Ascending aorta (tissue), 2 donors: ENCODE measurements at regions not wholly inside any gene's neighbourhood (a gene's known extent, or its start where the extent isn't known, plus 50 kb on each side); places are given as distances from the start of the nearest gene placed in this dataset.

ENCODE experiments used
- DNase-seq, 2 donors: peaks; one replicate each; pipeline ENCODE4 v3.0.0-alpha.2; 2019; ENCODE audit warnings: low spot score in 2 of 2
- H3K27ac ChIP-seq, 2 donors: fragments of 200-600 bp; sonication (generic); one replicate each; pipeline ENCODE4 v1.5.1; 2016 to 2017; ENCODE audit warnings: mild to moderate bottlenecking in 1 of 2
- H3K27me3 ChIP-seq: fragments of 200-600 bp; sonication (generic); one replicate; pipeline ENCODE4 v1.5.1; 2017
- H3K36me3 ChIP-seq, 2 donors: fragments of 200-600 bp; sonication (generic); one replicate each; pipeline ENCODE4 v1.5.1; 2016
- H3K4me1 ChIP-seq, 2 donors: fragments of 200-600 bp; sonication (generic); one replicate each; pipeline ENCODE4 v1.5.1; 2016 to 2017; ENCODE audit warnings: mild to moderate bottlenecking in 1 of 2
- H3K4me3 ChIP-seq, 2 donors: fragments of 200-600 bp; sonication (generic); one replicate each; pipeline ENCODE4 v1.5.1; 2016 to 2017; ENCODE audit warnings: mild to moderate bottlenecking in 1 of 2
- H3K9me3 ChIP-seq, 2 donors: fragments of 200-600 bp; sonication (generic); one replicate each; pipeline ENCODE4 v1.5.1; 2016
- intact Hi-C: fragments of 100-400 bp; cut with DNase I; formaldehyde crosslinking; loops from one replicate; pipeline ENCODE4 v1.15.1; 2023
- TF ChIP-seq, protein P1 (sequence below), 3 experiments: fragments of 200-600 bp in 2 of 3; fragments of 450-650 bp in 1 of 3; sonication (generic) in 2 of 3; IDR thresholded peaks; one replicate each; pipeline ENCODE4 v1.5.1; 2016 to 2019; ENCODE audit warnings: antibody characterized with exemption in 3 of 3, mild to moderate bottlenecking in 1 of 3, moderate library complexity in 1 of 3

DNA sequence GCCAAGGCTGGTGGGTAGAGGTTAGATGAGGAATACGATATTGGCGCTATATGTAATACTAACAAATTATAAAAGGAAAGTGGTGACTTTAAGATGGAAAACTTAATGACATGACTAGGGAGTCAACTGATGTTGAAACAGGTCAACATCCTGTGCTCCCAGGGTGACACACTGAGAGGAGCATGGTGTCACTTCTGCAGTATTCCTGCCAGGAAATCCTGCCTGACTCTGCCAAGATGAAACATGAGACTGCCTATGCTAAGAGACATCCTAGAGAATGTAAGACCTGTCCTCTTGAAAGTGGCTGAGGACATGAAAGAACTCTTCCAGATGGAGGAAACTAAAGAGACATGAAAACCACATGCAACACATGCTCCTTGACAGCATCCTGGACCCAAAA, 65.0 kb upstream of the KCND3 start:
- no peak overlapping the region for H3K4me3 ChIP-seq
- no peaks in the 10 kb centered on the region for H3K36me3 ChIP-seq
- no peaks in the 10 kb centered on the region for H3K27me3 ChIP-seq
- intact Hi-C loops = no loop called here
- H3K27ac ChIP-seq = no peak overlapping the region
- H3K9me3 ChIP-seq = no peaks in the 10 kb centered on the region
- DNase-seq = no peak
- TF ChIP-seq, protein P1, sequence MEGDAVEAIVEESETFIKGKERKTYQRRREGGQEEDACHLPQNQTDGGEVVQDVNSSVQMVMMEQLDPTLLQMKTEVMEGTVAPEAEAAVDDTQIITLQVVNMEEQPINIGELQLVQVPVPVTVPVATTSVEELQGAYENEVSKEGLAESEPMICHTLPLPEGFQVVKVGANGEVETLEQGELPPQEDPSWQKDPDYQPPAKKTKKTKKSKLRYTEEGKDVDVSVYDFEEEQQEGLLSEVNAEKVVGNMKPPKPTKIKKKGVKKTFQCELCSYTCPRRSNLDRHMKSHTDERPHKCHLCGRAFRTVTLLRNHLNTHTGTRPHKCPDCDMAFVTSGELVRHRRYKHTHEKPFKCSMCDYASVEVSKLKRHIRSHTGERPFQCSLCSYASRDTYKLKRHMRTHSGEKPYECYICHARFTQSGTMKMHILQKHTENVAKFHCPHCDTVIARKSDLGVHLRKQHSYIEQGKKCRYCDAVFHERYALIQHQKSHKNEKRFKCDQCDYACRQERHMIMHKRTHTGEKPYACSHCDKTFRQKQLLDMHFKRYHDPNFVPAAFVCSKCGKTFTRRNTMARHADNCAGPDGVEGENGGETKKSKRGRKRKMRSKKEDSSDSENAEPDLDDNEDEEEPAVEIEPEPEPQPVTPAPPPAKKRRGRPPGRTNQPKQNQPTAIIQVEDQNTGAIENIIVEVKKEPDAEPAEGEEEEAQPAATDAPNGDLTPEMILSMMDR (IDR thresholded peaks at IDR 0.05) = no peak
- H3K4me1 ChIP-seq = no peaks in the 10 kb centered on the region

DNA sequence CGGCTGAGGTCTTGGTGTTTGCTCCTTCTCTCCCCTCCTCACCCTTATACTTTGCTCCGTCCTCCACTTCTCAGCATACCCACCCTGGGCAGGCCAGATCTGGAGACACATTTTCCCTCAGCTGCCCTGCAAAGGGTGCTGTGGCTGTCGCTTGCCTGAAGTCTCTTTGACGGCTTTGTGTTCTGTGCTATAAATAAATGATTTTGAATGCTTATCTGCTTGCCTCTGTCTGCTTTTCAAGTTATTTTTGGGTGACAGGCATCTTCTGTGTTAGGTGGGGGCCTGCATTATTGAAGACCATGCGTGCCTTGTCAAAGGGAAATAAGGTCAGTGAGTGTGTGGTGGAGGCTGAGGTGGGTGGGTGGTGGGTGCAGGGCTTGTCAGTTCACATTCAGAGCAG, 66.9 kb upstream of the KCND3 start:
- Histone ChIP-seq H3K4me1 (no peaks in the 10 kb centered on the region), H3K9me3 (no peaks in the 10 kb centered on the region), H3K4me3 (no peak overlapping the region), H3K36me3 (no peaks in the 10 kb centered on the region), H3K27ac (no peak overlapping the region), H3K27me3 (no peaks in the 10 kb centered on the region)
- no peak for DNase-seq
- intact Hi-C loops = no loop called here
- TF ChIP-seq, protein P1 (IDR thresholded peaks at IDR 0.05) = no peak

DNA sequence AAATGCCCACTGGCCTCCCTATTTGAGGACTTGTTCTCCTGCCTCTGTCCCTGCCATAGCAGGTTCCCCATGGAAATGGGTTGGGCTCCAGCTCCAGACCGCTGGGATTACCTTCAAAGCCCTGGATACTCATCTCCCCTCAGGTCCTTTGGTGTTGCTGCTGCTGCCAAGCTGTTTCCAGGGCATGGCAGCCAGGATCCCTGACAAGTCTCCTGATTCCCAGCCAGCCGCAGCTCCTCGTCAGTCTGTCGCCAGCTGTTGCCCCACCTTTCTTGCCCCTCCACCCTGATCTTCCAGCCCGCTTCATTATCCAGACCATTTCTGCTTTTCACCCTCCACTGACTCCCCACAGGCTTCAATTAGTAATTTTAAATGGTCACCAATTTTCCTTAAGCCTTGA, 68.3 kb upstream of the KCND3 start:
- Histone ChIP-seq H3K4me1 (no peaks in the 10 kb centered on the region), H3K36me3 (no peaks in the 10 kb centered on the region), H3K27me3 (no peaks in the 10 kb centered on the region), H3K27ac (no peak overlapping the region), H3K9me3 (no peaks in the 10 kb centered on the region), H3K4me3 (no peak overlapping the region)
- no peak for DNase-seq
- intact Hi-C loops = no loop called here
- TF ChIP-seq, protein P1 (IDR thresholded peaks at IDR 0.05) = no peak

DNA sequence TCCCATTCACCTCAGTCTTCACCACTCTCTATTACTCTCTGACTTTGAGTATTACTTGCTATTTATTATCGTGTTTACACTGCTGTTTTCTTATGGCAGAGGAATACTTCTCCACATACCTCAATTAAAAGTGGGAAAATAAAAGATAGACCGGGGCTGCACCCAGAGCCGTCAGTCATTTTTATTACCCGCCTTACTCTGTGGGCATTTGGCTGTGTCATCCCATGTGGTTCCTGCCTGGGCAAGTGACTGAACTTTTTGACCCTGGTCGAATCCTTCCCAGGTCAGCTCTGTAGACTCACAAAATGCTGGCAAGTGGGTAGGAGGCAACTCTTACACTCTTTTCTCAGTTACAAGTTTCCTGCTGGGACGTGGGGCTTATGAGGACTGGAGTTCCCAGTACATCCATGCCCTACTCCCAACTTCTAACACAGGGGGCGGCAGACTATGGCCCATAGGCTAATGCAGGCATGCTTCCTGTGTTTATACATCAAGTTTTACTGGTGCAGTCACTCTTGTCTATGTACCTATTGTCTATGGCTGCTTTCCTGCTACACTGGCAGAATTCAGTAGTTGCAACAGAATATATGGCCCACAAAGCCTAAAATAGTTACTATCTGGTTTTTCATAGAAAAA, 69.5 kb upstream of the KCND3 start:
- no peak for DNase-seq
- no peak overlapping the region for H3K27ac ChIP-seq
- TF ChIP-seq, protein P1 (IDR thresholded peaks at IDR 0.05) = no peak
- no peaks in the 10 kb centered on the region for H3K27me3 ChIP-seq
- no peaks in the 10 kb centered on the region for H3K9me3 ChIP-seq
- no peaks in the 10 kb centered on the region for H3K36me3 ChIP-seq
- H3K4me1 ChIP-seq = no peaks in the 10 kb centered on the region
- intact Hi-C loops = no loop called here
- H3K4me3 ChIP-seq = no peak overlapping the region

DNA sequence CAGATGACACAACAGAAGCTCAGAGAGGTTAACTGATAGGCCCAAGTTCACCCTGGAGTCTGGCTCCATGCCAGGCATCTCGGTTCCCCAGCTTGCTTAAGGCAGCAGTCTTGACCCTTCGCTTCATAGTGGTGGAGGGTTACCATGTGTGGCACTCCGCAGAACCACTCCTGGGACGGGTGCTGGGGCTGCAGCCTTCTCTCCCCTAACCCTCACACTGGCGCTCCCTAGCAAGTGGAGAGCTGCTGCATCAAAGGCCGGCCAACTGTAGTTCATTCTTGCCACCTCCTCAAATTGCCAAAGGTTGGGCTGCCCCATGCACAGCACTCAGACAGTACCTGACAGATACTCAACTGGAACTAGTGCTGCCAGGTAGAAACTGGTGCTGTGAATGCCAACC, 70.2 kb upstream of the KCND3 start:
- no peaks in the 10 kb centered on the region for H3K9me3 ChIP-seq
- TF ChIP-seq, protein P1 (IDR thresholded peaks at IDR 0.05) = no peak
- no peak overlapping the region for H3K4me3 ChIP-seq
- no peaks in the 10 kb centered on the region for H3K4me1 ChIP-seq
- no peaks in the 10 kb centered on the region for H3K36me3 ChIP-seq
- intact Hi-C loops = no loop called here
- no peaks in the 10 kb centered on the region for H3K27me3 ChIP-seq
- no peak for DNase-seq
- H3K27ac ChIP-seq = no peak overlapping the region

DNA sequence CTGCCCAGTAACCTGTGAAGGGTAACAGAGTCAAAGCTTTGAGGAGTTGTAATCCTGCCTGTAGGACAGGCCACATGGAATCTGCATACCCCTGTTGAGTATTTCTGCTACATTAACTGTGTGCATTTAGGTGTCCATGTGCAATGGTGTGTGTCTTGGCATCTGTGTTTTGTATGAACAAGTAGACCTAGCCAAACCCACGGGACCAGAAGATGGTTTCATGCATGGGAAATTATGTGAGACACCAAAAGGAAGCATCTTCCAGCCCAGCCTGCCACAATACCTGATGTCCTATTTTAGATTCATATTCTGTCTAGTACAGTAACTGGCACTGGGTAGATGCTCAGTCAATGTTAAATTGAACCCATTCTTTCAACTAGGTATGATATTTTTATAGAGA, 70.8 kb upstream of the KCND3 start:
- H3K4me1 ChIP-seq = no peaks in the 10 kb centered on the region
- no peak overlapping the region for H3K27ac ChIP-seq
- no peak overlapping the region for H3K4me3 ChIP-seq
- H3K36me3 ChIP-seq = no peaks in the 10 kb centered on the region
- no peak for DNase-seq
- intact Hi-C loops = no loop called here
- no peaks in the 10 kb centered on the region for H3K9me3 ChIP-seq
- TF ChIP-seq, protein P1 (IDR thresholded peaks at IDR 0.05) = no peak
- no peaks in the 10 kb centered on the region for H3K27me3 ChIP-seq
